ENCODE measurements at regions not wholly inside any gene's neighbourhood (a gene's known extent, or its start where the extent isn't known, plus 50 kb on each side); places are given as distances from the start of the nearest gene placed in this dataset.

GRCh38 chr20:12113468-12114371 lies 196.0 kb downstream of the BTBD3 start:
- TF ChIP-seq CTCF (IDR thresholded peaks at IDR 0.05) (no peak), POLR2A (IDR thresholded peaks at IDR 0.05) (no peak)

All from lower leg skin (tissue), 3 donors.